Stimulated activated CD4-positive, alpha-beta T cell treated with anti-CD3 and anti-CD28 coated beads, Interleukin-1b, Interleukin-23, amount 100 ng/mL, for 1 hour (primary cell): ENCODE measurements at regions not wholly inside any gene's neighbourhood (a gene's known extent, or its start where the extent isn't known, plus 50 kb on each side); places are given as distances from the start of the nearest gene placed in this dataset.

Experiments
- DNase-seq, 2 donors: peaks; one replicate each; pipeline ENCODE4 v3.0.0-alpha.2; 2020; ENCODE audit warnings: low read depth in 2 of 2

DNA sequence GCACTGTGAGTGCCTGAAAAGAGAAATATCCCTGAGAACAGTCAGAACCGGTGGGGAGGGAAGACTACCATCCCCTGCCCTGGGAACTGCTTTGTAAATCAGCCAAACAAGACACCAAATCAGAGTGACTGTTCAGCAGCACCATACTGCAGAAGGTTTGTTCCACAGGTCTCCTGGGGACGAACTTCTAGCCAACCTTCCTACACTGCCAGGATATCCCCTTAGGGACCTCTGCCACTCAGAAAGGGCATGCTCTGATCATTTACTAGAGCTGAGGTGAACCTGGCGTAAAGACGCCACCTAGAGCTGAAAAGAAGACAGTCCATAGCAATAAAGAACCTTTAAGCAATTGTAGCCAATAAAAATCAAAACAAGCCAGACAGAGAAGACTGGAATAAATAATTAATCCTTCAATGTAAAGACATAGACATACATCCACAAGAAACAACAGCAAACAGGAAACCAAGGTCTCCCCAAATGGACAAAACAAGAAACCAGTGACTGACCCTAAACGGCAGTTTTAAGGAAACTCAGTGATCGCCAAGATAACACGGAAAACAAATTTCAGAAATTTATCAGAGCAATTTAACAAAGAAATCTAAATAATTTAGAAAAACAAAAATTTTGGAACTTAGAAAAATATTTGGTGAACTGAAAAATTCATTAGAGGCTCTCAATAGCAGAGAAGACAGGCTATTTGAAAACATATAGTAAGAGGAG is 228.1 kb upstream of the AMIGO2 start:
- DNase-seq = peak in 1 of 2 donors; percentile 26

GRCh38 chr12:47306773-47307679 is 227.3 kb upstream of the AMIGO2 start:
- peak; percentile 15 to 32 for DNase-seq

DNA sequence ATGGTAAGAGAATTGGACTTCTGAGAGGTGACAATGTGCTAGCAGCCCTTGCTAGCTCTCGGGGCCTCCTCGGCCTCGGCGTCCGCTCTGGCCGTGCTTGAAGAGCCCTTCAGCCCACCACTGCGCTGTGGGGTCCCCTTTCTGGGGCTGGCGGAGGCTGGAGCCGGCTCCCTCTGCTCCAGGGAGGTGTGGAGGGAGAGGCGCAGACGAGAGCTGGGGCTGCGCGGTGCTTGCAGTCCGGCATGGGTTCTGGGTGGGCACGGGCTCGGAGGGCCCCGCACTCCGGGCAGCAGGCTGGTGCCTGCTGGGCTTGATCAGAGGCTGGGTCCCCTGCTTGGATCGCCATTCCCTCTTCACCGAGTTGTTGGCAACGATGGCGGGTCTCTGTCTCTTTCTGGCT is 226.4 kb upstream of the AMIGO2 start:
- no peak for DNase-seq

DNA sequence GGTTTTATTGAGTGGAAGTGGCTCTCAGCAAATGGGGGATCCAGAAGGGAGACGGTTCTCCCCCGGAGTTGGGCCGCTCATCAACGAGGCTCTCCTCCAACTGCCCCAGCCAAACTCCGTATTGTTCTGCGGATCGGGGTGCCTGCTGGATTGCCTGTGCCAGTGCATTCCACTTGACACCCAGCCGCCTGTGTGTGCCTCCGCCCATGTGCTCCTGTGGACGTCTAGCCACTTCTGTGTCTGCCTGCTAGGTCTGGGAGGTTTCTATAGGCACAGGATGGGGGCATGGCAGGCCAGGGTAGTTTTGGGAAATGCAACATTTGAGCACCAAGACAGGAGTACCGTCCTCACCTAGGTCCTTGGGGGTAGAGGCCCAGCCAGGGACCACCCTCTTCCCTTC is 225.7 kb upstream of the AMIGO2 start:
- DNase-seq = no peak

DNA sequence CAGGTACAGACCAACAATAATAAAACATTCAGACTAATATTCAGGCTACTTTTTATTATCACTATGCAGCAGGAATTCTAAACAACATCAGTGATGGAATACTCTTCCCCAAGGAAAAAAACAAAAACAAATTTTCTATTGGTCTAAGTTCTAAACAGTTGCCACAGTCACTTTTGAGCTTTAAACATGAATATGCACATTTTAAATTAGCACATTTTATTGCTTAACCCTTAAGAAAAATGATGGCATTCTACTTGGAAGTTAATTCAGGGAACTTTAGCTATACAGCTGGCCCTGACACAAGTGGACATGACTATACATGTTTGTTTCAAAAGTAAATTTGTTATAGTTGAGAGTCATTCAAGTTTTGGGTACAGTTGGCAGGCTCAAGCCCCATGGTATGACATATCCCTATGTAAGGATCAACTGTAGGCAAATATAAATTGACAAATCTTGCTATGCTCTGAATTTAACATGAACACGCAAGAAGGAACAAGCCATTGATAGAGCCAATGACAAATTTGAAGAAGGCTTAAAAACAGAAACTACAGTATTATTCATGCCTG is 224.3 kb upstream of the AMIGO2 start:
- no peak for DNase-seq

GRCh38 chr12:47303207-47303606 is 223.4 kb upstream of the AMIGO2 start:
- DNase-seq = no peak

DNA sequence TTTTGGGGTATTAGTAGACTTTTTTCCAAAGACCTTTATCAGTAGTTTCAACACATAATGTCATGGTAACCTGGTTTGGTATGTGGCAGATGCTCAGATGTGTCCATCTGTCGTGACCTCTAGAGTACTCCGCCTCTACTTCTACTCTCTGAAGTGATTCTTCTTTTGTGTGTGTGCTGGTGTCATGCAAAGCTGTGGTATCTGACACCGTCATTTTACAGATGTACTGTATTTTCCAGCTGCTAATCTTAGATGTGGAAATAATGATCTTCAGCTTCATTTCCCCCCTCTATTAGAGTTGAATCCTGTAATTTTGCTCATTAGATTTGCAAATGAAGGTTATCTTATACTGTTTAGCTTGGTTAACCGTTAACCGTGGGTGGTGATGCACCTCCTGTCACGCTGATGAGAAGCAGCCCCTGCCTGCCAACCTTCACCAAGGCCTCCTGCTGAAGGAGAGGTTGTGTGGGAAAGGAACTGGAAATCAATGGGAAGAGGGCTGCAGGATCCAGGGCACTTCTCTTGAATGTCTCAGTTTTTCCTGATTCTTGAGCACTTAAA is 222.4 kb upstream of the AMIGO2 start:
- no peak for DNase-seq

DNA sequence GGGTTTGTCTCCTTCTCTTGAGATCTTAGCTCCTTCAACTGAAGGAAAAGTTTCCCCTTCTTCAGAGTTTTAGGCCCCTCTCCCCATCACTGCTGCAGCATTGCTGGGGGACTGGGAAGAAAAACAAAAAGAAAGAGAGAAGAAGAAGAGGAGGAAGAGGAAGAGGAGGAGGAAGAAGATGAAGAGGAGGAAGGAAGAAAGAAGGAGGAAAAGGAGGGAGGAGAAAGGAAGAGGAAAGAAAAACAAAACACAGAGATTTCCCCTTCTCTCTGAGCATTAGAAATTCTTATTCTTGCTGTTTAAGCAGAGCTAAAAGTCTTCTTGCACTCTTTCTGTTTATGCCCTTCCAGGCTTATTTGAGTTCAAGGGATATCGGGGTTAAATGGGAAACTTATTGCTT is 219.8 kb upstream of the AMIGO2 start:
- no peak for DNase-seq

- DNase-seq = no peak
Measured at GRCh38 chr12:47297993-47298392, 218.2 kb upstream of the AMIGO2 start.

- DNase-seq = no peak
Measured at GRCh38 chr12:47296828-47297227, 217.1 kb upstream of the AMIGO2 start.

DNA sequence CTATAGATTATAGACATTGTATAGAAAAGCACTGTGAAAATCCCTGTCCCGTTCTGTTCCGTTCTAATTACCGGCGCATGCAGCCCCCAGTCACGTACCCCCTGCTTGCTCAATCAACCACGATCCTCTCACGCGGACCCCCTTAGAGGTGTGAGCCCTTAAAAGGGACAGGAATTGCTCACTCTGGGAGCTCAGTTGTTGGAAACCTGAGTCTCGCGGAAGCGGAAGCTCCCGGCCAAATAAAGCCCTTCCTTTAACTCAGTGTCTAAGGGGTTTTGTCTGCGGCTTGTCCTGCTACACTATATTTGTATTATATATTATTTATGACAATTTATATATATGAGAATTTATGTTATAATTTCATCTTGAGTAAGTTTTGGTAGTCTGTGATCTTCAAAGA is 213.6 kb upstream of the AMIGO2 start:
- no peak for DNase-seq

DNA sequence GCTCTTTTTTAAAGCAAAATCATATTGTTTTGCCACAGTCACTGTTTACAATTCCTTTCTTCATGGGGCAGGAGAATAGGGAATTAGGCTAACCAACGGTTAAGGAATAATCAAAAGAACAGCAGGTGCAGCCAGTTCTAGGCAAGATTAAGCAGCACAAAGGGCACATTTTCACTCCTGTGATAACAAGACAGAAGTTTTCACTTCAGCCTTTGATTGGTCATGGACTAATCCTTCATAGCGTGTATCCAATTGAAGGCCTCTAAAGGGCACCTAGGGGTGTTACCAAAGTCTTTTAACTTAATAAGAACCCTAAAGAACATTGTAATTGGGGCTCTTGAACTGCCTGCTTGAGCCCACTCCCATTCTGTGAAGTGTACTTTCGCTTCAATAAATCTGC is 206.9 kb upstream of the AMIGO2 start:
- DNase-seq = no peak
